ENCODE measurements at regions not wholly inside any gene's neighbourhood (a gene's known extent, or its start where the extent isn't known, plus 50 kb on each side); places are given as distances from the start of the nearest gene placed in this dataset.
A peak's percentile ranks its signal among the peaks of the same experiment; 100 is the strongest.

DNA sequence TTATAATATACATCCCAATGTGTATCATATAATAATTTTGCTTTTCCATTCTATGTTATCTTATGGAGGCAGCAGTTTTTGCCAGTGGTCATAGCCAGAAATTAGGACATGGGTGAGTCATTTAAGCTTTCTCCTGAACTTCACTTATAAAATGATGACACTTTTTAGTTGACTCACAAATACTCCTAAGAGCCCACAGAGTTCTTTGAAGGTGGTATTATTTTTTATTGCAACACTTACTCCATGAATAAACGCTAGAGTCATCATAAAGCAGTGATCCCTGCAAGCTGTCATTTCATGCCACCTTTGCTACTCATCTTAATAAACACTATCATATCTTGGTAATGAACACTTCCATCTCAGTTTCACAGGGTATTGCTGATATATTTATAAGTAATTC, 69.9 kb upstream of the MAPRE2 start:
- DNase-seq = no peak
- Histone ChIP-seq H3K9me3 (no peaks in the 10 kb centered on the region), H3K4me1 (peaks cover 0 to 8% (median 0%) of the 10 kb centered on the region in 3 donors), H3K27me3 (peaks cover 0 to 41% (median 0%) of the 10 kb centered on the region in 4 donors), H3K4me3 (no peak overlapping the region), H3K36me3 (no peaks in the 10 kb centered on the region), H3K27ac (no peak overlapping the region)
- 45 to 50% methylated on average over 1 of the region's 1 CpG for WGBS, 2 donors
- no peak for TF ChIP-seq POLR2A (IDR thresholded peaks at IDR 0.05)
- TF ChIP-seq CTCF (IDR thresholded peaks at IDR 0.05) = no peak
- intact Hi-C loops (cut with DNase I) = no loop called here

DNA sequence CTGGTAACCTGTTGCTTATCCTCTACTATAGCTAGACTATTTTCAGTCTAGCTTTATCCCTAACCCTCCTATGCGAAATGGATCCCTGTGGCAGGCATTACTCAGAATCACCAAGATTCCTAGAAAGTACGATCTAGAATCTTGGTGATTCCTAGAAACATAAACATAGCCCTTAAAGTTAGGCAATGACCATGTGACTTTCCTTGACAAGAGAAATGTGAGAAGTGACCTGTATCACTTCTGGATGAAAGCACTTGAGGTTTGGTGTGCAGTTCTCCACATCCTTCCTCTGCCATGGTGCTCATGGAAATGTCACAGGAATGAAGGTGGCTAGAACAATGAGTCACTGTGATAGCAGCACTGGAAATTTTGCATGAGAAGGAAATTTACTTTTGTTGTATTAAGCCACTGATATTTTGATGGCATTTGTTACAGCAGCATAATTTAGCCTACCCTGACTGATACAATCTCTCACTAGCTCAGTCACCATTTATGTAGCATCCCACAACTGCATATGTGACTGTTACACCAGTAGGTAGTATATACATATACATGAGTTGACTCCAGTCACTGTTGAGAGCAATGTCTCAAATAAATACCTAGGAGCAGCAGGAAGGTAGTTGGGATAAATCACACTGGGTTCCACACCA, 68.3 kb upstream of the MAPRE2 start:
- TF ChIP-seq POLR2A (IDR thresholded peaks at IDR 0.05) = no peak
- TF ChIP-seq CTCF (IDR thresholded peaks at IDR 0.05) = no peak
- Histone ChIP-seq H3K9me3 (no peaks in the 10 kb centered on the region), H3K4me3 (no peak overlapping the region), H3K4me1 (peaks cover 0 to 24% (median 8%) of the 10 kb centered on the region in 3 donors), H3K27ac (no peak overlapping the region), H3K27me3 (peaks cover 0 to 57% (median 0%) of the 10 kb centered on the region in 4 donors), H3K36me3 (no peaks in the 10 kb centered on the region)
- no peak for DNase-seq
- intact Hi-C loops (cut with DNase I) = no loop called here
- WGBS, 2 donors = 72 to 77% methylated on average over 2 of the region's 2 CpGs

DNA sequence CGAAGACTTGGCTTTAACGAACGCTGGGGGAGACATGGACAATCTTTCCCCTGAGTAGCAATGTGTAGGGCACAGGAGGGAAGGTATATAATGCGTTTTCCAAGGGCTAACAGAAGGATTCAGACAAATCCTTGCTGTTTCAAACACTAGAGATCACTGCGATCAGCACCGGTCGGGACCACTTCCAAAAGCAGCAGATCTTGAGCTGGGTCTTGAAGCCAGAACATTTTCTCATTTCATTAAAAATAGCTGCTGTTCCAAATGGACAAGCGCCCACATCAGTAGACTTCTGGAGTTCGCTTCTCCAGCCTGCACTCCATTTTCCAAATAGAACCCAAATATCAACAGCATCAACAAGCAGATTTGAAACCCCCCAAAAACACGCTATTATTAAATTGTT, 65.1 kb upstream of the MAPRE2 start:
- no peak for DNase-seq
- 41 to 53% methylated on average over 10 of the region's 10 CpGs for WGBS, 2 donors
- Histone ChIP-seq H3K4me1 (peaks cover 8 to 43% (median 14%) of the 10 kb centered on the region in 3 donors), H3K9me3 (no peaks in the 10 kb centered on the region), H3K27me3 (peaks cover 0 to 55% (median 0%) of the 10 kb centered on the region in 4 donors), H3K4me3 (peak overlapping the region in 2 of 4 donors; percentile 64 to 76), H3K27ac (peak overlapping the region in 1 of 4 donors; percentile 68), H3K36me3 (no peaks in the 10 kb centered on the region)
- TF ChIP-seq POLR2A (IDR thresholded peaks at IDR 0.05) = no peak
- no peak for TF ChIP-seq CTCF (IDR thresholded peaks at IDR 0.05)
- intact Hi-C loops (cut with DNase I) = no loop called here

GRCh38 chr18:34976534-34976898, 64.7 kb upstream of the MAPRE2 start:
- WGBS, 2 donors = 2 to 4% methylated on average over 9 to 10 of the region's 19 CpGs
- peaks cover 0 to 55% (median 0%) of the 10 kb centered on the region in 4 donors for H3K27me3 ChIP-seq
- H3K36me3 ChIP-seq = no peaks in the 10 kb centered on the region
- peak overlapping the region in 1 of 4 donors; percentile 68 for H3K27ac ChIP-seq
- H3K4me3 ChIP-seq = peak overlapping the region; percentile 44 to 76 (median 62)
- DNase-seq = no peak
- peaks cover 8 to 43% (median 14%) of the 10 kb centered on the region in 3 donors for H3K4me1 ChIP-seq
- intact Hi-C loops (cut with DNase I) = no loop called here
- H3K9me3 ChIP-seq = no peaks in the 10 kb centered on the region
- TF ChIP-seq POLR2A (IDR thresholded peaks at IDR 0.05) = no peak

GRCh38 chr18:34976899-34977837, 64.0 kb upstream of the MAPRE2 start:
- Histone ChIP-seq H3K27ac (peak overlapping the region in 3 of 4 donors; percentile 2 to 74 (median 68)), H3K36me3 (no peaks in the 10 kb centered on the region), H3K27me3 (peaks cover 0 to 55% (median 0%) of the 10 kb centered on the region in 4 donors), H3K9me3 (no peaks in the 10 kb centered on the region), H3K4me1 (peaks cover 8 to 43% (median 14%) of the 10 kb centered on the region in 3 donors), H3K4me3 (peak overlapping the region; percentile 44 to 76 (median 62))
- TF ChIP-seq CTCF (IDR thresholded peaks at IDR 0.05) (peak in 1 of 6 experiments; percentile 5), POLR2A (IDR thresholded peaks at IDR 0.05) (no peak)
- 0% methylated on average over 13 of the region's 82 CpGs; no CpG with 5 or more reads in 1 of the 2 donors for WGBS, 2 donors
- peak; percentile 9 for DNase-seq
- intact Hi-C loops (cut with DNase I) = no loop called here

Data from esophagus squamous epithelium (tissue), 5 donors.